Left cardiac atrium (tissue), 4 donors: ENCODE measurements at regions not wholly inside any gene's neighbourhood (a gene's known extent, or its start where the extent isn't known, plus 50 kb on each side); places are given as distances from the start of the nearest gene placed in this dataset.
"Not testable (repeated sequence)": the region's sequence is repeated elsewhere in the genome, so short reads cannot be mapped to it uniquely, and the experiment has no call there.

Experiments
- ATAC-seq, 2 donors: fragments of 200-7000 bp; cut with Tn5 transposase; one replicate each; pipeline ENCODE4 v1.9.1; 2020; ENCODE audit warnings: mild to moderate bottlenecking in 2 of 2, moderate library complexity in 2 of 2
- DNase-seq: peaks from one replicate; pipeline ENCODE4 v3.0.0-alpha.2; 2020
- intact Hi-C, 2 donors: fragments of 100-400 bp; cut with DNase I; formaldehyde crosslinking; loops; one replicate each; pipeline versions ENCODE4 v1.14.1 to v1.15.1; 2022 to 2023
- donor health status: DM: no; HTN: yes; CAD: no.
- donor health status: DM: no; HTN: yes; CAD: no; lungs with severe emphysema.
- donor health status: DM: yes; HTN: yes; CAD: no.
- donor health status: Dilated cardiomyopathy.

DNA sequence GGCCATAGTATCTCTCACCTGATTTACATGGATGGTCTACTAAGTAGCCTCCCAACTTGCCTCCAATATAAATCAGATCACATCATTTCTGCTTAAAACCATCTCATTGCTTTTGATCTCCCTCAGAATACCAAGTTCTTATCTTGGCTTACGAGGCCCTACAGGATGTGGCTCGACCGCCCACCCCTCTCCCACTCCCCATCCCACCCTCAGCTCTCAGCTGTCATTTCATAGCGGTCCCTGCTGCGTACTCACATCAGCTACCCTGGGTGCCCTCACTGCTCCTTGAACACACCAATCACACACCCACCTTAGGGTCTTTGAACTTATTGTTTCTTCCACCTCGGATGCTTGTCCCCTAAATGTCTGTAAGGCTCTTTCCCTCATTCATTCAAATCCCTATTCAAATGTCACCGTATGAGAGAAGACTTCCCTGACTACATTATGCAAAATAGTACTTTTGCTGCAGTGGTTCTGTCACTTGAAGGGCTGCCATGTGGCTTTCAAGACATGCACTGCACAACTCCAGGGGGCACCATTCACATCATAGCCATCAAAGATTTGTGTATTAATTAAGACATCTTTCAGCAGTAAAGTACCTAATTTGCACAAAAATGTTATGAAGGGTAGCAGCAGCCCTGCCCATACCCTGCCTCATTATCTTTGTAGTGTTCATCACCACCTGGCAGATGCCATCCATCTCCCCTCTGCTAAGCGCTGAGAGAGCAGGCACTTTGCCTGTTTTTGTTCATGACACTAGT is 171.1 kb downstream of the ENC1 start:
- DNase-seq = no peak
- intact Hi-C loops = no loop called here
- no peak for ATAC-seq

DNA sequence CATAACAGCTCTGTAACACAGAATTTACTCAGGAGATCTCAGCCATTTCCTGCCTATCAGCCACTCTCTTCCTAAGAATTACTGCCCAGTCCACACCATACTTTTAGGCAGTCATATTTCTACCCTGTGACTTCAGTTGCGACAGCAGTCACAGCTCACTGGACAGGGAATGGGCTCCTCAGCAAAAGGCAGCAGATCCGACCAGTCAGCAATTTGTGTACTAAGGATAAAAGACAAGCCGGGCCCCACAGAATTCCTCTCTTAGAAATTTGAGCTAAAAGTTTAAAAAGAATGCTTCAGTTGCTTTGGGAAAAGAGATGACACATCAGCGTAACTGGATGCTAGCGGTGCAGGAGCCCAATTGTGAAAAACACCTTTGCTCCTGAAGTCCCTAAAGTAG is 172.1 kb downstream of the ENC1 start:
- DNase-seq = no peak
- ATAC-seq = no peak
- intact Hi-C loops = no loop called here

GRCh38 chr5:74465724-74466123 is 174.8 kb downstream of the ENC1 start:
- intact Hi-C loops = no loop called here
- ATAC-seq = no peak

DNA sequence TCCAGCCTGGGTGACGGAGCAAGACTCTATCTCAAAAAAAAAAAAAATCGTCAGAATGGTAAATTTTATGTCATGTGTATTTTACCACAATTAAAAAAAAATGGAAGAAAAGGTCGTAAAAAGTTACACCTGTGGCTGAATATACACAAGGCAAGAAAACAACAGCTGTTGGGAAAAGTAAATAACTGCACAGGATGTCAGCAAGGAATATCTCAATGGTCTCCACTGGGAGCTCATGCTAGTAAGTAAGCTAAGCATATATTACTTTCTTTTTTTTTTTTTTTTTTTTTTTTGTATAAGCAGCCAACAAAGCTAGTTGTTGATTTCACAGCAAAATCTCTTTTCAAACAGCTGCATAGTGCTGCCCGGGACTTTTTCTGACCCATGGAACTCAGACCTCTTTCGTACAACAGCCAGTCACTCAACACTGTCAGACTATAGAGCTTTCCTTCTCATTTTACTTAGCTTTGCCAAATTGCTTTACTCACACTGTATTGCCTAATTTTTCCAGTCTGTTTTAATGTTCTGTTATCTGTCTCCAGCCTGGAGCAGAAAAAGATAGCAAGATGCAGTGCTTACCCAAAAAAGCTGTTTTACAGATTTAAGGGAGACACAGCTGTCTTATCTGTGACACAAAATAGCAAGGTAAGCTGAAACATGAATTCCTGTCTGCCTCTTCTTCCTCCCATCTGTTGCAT is 175.9 kb downstream of the ENC1 start:
- intact Hi-C loops = no loop called here
- ATAC-seq = peak; percentile 72 to 92
- no peak for DNase-seq

More at GRCh38 chr5:74465724-74466123, 174.8 kb downstream of the ENC1 start:
- DNase-seq = no peak

DNA sequence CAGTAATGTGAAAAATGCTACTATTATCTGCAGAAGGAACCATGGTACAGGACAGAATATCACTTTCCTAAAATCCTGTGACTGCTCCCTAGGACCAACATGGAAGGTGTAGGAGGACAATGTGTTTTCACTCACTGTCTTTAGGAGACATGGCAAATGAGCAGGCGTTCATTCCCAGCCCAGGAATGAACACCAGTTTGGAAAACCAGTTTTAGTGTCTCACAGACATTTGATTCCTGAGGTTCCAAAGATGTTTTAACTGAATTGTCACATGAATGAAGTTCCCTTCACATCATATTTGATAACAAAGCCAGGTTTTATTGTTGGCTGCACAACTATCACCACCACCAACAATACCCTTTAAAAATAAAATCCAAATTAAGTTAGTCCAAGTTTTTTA is 178.2 kb downstream of the ENC1 start:
- ATAC-seq (no peak), DNase-seq (no peak)
- intact Hi-C loops = no loop called here

DNA sequence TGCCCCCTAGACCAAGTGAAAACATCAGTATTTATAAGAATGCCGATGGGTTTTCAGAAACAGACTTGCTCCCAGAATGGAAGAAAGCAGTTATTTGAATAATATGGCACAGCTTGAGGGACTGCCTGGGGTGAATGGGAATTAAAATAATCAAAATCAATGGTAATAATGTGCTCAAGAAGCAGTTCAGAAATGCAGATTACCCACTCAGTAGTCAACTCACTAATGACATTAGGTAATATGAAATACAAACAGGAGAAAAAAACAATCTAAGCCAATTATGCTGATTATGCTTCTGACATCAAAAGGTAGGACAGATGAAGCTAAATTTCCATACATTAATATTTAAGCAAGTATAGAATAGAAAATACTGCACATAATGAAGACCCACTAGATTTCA is 179.3 kb downstream of the ENC1 start:
- DNase-seq (no peak), ATAC-seq (no peak)
- intact Hi-C loops = no loop called here

DNA sequence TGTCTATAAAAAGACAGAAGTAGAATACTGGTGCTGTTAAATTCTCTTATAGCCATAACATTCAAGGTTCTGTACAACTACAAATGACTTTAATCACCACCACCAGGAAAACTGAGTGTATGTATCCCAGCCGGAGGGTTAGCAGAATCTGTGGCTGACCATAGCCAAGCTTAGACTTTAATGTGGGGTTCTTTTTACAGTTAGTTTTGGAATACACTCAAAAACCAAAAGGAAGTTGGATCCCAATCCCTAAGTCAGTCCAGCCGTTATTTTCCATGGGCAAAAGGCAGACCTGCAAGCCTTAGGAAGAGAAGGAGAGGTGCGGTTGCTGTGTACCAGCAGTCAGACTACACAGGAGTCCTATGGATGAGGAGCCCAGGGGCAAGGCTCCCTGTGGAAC is 179.8 kb downstream of the ENC1 start:
- DNase-seq (no peak), ATAC-seq (no peak)
- intact Hi-C loops = no loop called here

DNA sequence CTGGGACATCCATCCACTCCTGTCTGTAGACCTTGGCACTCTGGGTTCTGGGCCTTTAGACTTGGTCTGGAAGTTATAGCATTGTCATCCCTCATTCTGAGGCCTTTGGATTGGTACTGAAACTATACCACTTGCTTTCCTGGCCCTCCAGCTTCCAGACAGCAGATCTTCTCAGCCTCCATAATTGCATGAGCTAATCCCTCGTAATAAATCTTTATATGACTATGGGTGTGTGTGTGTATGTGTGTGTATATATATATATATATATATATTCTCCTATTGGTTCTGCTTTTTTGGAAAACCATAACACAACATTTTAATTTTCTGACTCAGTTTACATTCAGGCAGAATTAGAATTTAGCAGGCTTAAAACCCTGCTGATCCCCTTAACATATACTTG is 180.5 kb downstream of the ENC1 start:
- DNase-seq (no peak), ATAC-seq (no peak)
- intact Hi-C loops = no loop called here

DNA sequence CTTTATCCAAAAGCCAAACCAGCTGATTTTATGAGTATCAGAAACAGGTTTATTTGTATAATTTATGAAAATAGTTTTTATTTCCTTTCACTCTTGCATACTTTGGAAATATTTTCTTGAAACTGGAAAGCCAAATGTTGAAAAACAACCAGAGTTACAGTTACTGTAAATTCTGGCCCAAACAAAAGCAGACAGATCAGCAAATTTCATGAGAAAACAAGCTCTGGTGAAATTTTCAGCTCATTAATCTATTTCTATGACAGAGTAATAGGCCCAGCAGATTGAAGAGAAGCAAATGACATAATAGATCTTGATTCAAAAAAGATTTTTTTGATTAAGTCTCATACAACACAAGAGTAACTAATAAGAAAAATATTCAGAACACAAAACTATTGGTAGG is 182.7 kb downstream of the ENC1 start:
- no peak for DNase-seq
- no peak for ATAC-seq
- intact Hi-C loops = no loop called here

GRCh38 chr5:74454263-74455030 is 186.1 kb downstream of the ENC1 start:
- no peak for ATAC-seq
- intact Hi-C loops = no loop called here
- no peak for DNase-seq

- ATAC-seq (no peak), DNase-seq (no peak)
- intact Hi-C loops = no loop called here
Measured at GRCh38 chr5:74452856-74453255, 187.7 kb downstream of the ENC1 start.

- ATAC-seq (no peak), DNase-seq (no peak)
- intact Hi-C loops = no loop called here
Measured at GRCh38 chr5:74450095-74450494, 190.4 kb downstream of the ENC1 start.

GRCh38 chr5:74446725-74447241 is 193.7 kb downstream of the ENC1 start:
- ATAC-seq = peak; percentile 90 to 95

GRCh38 chr5:74442466-74442865 is 198.1 kb downstream of the ENC1 start:
- intact Hi-C loops = no loop called here
- no peak for DNase-seq
- peak in 1 of 2 donors; percentile 8 for ATAC-seq

More at GRCh38 chr5:74446725-74447241, 193.7 kb downstream of the ENC1 start:
- peak; percentile 65 for DNase-seq
- intact Hi-C loops = no loop called here

GRCh38 chr5:74441616-74442015 is 198.9 kb downstream of the ENC1 start:
- ATAC-seq = no peak
- DNase-seq = no peak
- intact Hi-C loops = no loop called here

DNA sequence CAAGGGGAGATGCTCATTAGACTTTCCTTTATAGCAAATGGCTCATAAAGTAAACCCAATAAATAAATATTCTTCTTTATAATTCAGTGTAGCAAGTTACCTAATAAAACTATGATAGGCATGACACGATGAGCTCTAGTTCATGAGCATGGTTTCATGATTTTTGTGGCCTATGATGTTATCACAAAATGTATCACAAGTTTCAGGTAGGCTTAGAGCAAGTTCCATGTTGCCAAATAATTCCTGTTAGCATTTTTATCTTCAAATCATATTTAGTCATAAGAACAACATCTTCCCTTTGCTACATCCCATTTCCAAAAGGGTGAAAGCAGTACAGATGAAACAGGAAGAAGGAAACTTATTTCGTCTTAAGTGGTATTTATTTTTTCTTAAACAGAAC is 200.2 kb downstream of the ENC1 start:
- intact Hi-C loops = no loop called here
- no peak for DNase-seq
- no peak for ATAC-seq

DNA sequence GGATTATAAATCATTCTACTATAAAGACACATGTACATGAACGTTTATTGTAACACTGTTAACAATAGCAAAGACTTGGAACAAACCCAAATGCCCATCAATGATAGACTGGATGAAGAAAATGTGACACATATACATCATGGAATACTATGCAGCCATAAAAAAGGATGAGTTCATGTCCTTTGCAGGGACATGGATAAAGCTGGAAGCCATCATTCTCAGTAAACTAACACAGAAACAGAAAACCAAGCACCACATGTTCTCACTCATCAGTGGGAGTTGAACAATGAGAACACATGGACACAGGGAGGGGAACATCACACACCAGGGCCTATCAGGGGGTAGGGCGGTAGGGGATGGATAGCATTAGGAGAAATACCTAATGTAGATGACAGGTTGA is 202.7 kb downstream of the ENC1 start:
- intact Hi-C loops, DNase-seq, ATAC-seq: not testable (repeated sequence)

DNA sequence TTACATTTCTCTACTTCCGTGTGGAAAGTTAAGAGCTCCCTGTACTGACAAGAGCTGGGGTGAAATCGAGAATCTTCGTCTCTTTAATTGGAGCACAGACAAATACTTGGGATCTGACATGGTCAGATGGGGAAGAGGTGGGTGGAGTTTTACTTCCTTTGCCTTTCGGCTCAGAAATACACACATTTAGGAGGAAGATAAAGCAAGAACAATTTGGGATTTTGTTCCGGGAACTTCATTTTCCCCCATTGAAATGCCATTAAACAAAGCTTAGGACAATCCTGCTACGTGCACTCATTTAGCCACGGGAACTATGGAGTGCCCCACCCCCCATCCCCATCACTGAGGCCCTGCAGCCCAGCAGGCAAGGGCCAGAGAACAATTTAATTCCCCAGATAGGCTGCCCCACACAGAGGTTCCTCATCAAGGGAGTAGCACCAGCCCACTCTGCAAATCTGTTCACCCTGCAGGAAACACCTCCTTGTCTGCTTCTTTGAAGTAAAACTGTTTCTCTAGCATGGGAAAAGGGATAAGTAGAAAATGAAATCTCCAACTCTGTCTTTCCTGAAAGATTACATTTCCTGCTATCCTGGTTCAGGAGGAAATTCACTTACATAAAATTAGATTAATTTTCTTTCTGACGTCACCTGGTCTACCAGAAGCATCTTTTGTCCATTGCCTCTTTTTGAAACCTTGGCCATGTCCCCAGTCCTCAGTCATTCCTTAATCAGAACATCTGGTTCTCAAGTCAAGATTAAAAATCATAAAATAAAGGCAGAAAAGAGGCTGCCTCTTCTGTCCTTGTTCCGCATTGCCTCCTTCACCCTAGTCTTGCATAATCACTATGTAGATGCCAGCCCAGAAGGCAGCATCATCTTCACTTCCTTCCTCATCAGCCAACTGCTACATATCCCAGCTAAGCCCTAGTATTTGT is 206.4 kb downstream of the ENC1 start:
- ATAC-seq = peak; percentile 42 to 76
- DNase-seq = peak; percentile 25
- intact Hi-C loops = no loop called here
